SK-N-SH treated with all-trans-retinoic acid at 6 μM for 48 hours (cell line): ENCODE measurements at regions not wholly inside any gene's neighbourhood (a gene's known extent, or its start where the extent isn't known, plus 50 kb on each side); places are given as distances from the start of the nearest gene placed in this dataset.

ENCODE experiments used
- ATAC-seq: fragments of 200-7000 bp; cut with Tn5 transposase; 3 replicates; pipeline ENCODE4 v1.9.1; 2020; ENCODE audit warnings: mild to moderate bottlenecking, moderate library complexity
- ARNTL ChIP-seq: fragments of 450-650 bp; formaldehyde crosslinking; IDR thresholded peaks from 2 replicates; pipeline ENCODE4 v1.5.0; 2020; ENCODE audit warnings: low read depth, mild to moderate bottlenecking, moderate library complexity, borderline replicate concordance
- CREB5 ChIP-seq: fragments of 250-450 bp; sonication (Bioruptor Pico); IDR thresholded peaks from 2 replicates; pipeline ENCODE4 v1.5.1; 2020; ENCODE audit warnings: low read depth, mild to moderate bottlenecking, moderate library complexity
- CSRNP3 ChIP-seq: fragments of 250-450 bp; sonication (Bioruptor Pico); IDR thresholded peaks from 2 replicates; pipeline ENCODE4 v1.5.1; 2021; ENCODE audit warnings: mild to moderate bottlenecking, moderate library complexity
- ESRRG ChIP-seq: fragments of 250-450 bp; sonication (Bioruptor Pico); IDR thresholded peaks from 2 replicates; pipeline ENCODE4 v1.6.1; 2021; ENCODE audit warnings: mild to moderate bottlenecking
- GLIS3 ChIP-seq: fragments of 250-450 bp; sonication (Bioruptor Pico); IDR thresholded peaks from 2 replicates; pipeline ENCODE4 v1.5.0; 2020; ENCODE audit warnings: mild to moderate bottlenecking, moderate library complexity
- ISL1 ChIP-seq: fragments of 250-450 bp; sonication (Bioruptor Pico); IDR thresholded peaks from 2 replicates; pipeline ENCODE4 v2.1.2; 2022; ENCODE audit warnings: mild to moderate bottlenecking, moderate library complexity
- OSR1 ChIP-seq: fragments of 250-450 bp; sonication (Bioruptor Pico); IDR thresholded peaks from 2 replicates; pipeline ENCODE4 v1.8.0; 2022; ENCODE audit warnings: moderate library complexity, mild to moderate bottlenecking, inconsistent platforms
- PATZ1 ChIP-seq: fragments of 250-450 bp; sonication (Bioruptor Pico); IDR thresholded peaks from 2 replicates; pipeline ENCODE4 v1.8.0; 2020; ENCODE audit warnings: mild to moderate bottlenecking, moderate library complexity, borderline replicate concordance
- PPARA ChIP-seq: fragments of 250-450 bp; sonication (Bioruptor Pico); IDR thresholded peaks from 2 replicates; pipeline ENCODE4 v1.5.0; 2020; ENCODE audit warnings: mild to moderate bottlenecking, borderline replicate concordance
- RARB ChIP-seq: fragments of 250-450 bp; sonication (Bioruptor Pico); IDR thresholded peaks from 2 replicates; pipeline ENCODE4 v1.8.0; 2021; ENCODE audit warnings: mild to moderate bottlenecking, moderate library complexity
- TOX ChIP-seq: fragments of 250-450 bp; sonication (Bioruptor Pico); IDR thresholded peaks from 2 replicates; pipeline ENCODE4 v1.8.0; 2021; ENCODE audit warnings: mild to moderate bottlenecking, moderate library complexity, borderline replicate concordance
- ZC3H10 ChIP-seq: fragments of 250-450 bp; sonication (Bioruptor Pico); IDR thresholded peaks from 2 replicates; pipeline ENCODE4 v1.5.1; 2021; ENCODE audit warnings: mild to moderate bottlenecking, moderate library complexity
- ZFP3 ChIP-seq: fragments of 250-450 bp; sonication (Bioruptor Pico); IDR thresholded peaks from 2 replicates; pipeline ENCODE4 v1.5.0; 2020; ENCODE audit warnings: mild to moderate bottlenecking, moderate library complexity
- ZFP30 ChIP-seq: fragments of 450-650 bp; formaldehyde crosslinking; IDR thresholded peaks from 2 replicates; pipeline ENCODE4 v1.5.0; 2022; ENCODE audit warnings: mild to moderate bottlenecking, moderate library complexity
- ZNF565 ChIP-seq: fragments of 450-650 bp; formaldehyde crosslinking; conservative IDR thresholded peaks from 2 replicates; pipeline ENCODE4 v1.5.0; 2020; ENCODE audit warnings: low read depth, mild to moderate bottlenecking, moderate library complexity
- ZNF70 ChIP-seq: fragments of 450-650 bp; formaldehyde crosslinking; IDR thresholded peaks from 2 replicates; pipeline ENCODE4 v1.5.0; 2020; ENCODE audit warnings: mild to moderate bottlenecking, moderate library complexity
- ZNF8 ChIP-seq: fragments of 450-650 bp; formaldehyde crosslinking; IDR thresholded peaks from 2 replicates; pipeline ENCODE4 v1.5.0; 2020; ENCODE audit warnings: mild to moderate bottlenecking, moderate library complexity
- TF ChIP-seq, protein P1 (sequence below): fragments of 250-450 bp; sonication (Bioruptor Pico); IDR thresholded peaks from 2 replicates; pipeline ENCODE4 v1.8.0; 2021; ENCODE audit warnings: low read depth, mild to moderate bottlenecking, moderate library complexity, borderline replicate concordance
- TF ChIP-seq, protein P2 (sequence below): fragments of 250-450 bp; sonication (Bioruptor Pico); IDR thresholded peaks from 2 replicates; pipeline ENCODE4 v1.5.0; 2020; ENCODE audit warnings: mild to moderate bottlenecking, moderate library complexity

DNA sequence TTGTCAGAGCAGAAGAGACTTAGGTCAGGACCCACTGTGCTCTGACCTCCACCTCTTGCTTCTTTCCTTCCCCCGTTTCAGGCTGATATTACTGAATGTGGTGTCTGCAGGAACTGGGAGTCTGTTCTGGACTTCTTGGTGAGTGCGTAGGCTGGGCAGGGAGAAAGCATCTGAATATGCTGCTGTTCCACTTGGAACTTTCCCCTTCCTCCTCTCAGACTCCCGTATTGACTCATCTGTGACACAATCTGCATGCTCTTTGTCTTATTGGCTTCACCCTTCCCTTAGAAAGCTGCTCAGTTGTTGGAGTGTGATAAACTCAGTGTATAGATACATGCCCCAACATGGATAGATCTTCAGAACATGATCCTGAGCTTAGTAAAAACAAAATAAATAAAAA is 137.6 kb upstream of the HABP2 start:
- no peak for ATAC-seq
- TF ChIP-seq PATZ1, result no peak
- no peak for TF ChIP-seq ZNF565 (CRISPR knock-in tag)
- TF ChIP-seq PPARA, result no peak

- no peak for TF ChIP-seq RARB (CRISPR knock-in tag)
- TF ChIP-seq ZNF8 (CRISPR knock-in tag), result no peak
- TF ChIP-seq ESRRG, result no peak
- no peak for TF ChIP-seq GLIS3 (CRISPR knock-in tag)
- TF ChIP-seq ZFP30, result no peak
- TF ChIP-seq, protein P1, sequence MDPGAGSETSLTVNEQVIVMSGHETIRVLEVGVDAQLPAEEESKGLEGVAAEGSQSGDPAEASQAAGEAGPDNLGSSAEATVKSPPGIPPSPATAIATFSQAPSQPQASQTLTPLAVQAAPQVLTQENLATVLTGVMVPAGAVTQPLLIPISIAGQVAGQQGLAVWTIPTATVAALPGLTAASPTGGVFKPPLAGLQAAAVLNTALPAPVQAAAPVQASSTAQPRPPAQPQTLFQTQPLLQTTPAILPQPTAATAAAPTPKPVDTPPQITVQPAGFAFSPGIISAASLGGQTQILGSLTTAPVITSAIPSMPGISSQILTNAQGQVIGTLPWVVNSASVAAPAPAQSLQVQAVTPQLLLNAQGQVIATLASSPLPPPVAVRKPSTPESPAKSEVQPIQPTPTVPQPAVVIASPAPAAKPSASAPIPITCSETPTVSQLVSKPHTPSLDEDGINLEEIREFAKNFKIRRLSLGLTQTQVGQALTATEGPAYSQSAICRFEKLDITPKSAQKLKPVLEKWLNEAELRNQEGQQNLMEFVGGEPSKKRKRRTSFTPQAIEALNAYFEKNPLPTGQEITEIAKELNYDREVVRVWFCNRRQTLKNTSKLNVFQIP (CRISPR knock-in tag), result no peak
- no peak for TF ChIP-seq CREB5 (CRISPR knock-in tag)
- no peak for TF ChIP-seq ISL1 (CRISPR knock-in tag)
- TF ChIP-seq ZFP3 (CRISPR knock-in tag), result no peak
- TF ChIP-seq ZC3H10 (CRISPR knock-in tag), result no peak
- no peak for ATAC-seq
These were observed 132.7 kb upstream of the HABP2 start for GRCh38 chr10:113420057-113420732.

DNA sequence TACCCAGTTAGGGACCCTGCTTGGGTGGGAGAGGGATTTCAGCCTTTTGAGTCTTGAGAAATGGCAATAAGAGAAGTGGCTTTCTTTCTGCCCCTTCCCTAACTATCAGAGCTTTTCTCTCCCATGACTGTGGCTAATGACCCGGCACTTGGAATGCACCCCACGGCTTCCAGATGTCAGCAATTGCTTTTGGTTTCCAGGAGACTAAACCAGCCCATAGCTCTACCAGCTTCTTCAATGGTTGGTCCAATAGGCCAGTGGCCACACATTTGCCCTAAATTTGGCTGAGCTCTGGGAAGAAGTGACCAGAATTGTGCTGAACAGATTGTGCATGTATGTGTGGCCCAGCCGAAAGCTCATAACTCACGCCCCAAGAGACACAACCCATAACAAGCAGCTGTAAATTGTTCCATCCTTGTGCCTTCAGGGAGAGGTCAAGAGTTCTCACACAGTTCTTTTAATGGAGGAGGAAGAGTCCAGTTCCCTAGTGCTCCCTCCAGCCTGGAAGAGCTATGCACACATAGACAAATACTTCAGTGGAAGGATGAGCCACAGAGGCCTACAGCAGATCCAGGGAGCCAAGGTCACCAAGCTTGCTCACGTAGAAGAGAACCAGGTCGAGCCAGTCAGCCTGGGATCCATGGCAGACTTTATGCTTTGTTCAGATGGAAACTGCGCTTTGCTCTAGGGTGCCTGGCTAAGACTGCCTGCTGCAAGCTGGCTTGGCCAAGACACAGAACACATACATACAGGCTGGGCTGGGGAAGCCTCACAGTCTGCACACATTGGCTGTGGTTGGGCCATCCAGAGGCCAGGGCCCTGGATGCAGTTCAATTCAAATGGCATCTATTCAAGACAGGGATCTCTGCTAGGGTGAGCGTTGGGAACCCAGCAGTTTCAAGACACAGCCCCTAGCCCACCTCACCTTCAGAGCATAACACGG is 131.8 kb upstream of the HABP2 start:
- TF ChIP-seq ESRRG (no peak), ZNF70 (CRISPR knock-in tag) (no peak), ARNTL (CRISPR knock-in tag) (no peak), PATZ1 (no peak), ZFP3 (CRISPR knock-in tag) (no peak), OSR1 (no peak), TOX (CRISPR knock-in tag) (no peak), ZFP30 (no peak), ZNF8 (CRISPR knock-in tag) (no peak), CSRNP3 (CRISPR knock-in tag) (no peak)
- TF ChIP-seq, protein P2, sequence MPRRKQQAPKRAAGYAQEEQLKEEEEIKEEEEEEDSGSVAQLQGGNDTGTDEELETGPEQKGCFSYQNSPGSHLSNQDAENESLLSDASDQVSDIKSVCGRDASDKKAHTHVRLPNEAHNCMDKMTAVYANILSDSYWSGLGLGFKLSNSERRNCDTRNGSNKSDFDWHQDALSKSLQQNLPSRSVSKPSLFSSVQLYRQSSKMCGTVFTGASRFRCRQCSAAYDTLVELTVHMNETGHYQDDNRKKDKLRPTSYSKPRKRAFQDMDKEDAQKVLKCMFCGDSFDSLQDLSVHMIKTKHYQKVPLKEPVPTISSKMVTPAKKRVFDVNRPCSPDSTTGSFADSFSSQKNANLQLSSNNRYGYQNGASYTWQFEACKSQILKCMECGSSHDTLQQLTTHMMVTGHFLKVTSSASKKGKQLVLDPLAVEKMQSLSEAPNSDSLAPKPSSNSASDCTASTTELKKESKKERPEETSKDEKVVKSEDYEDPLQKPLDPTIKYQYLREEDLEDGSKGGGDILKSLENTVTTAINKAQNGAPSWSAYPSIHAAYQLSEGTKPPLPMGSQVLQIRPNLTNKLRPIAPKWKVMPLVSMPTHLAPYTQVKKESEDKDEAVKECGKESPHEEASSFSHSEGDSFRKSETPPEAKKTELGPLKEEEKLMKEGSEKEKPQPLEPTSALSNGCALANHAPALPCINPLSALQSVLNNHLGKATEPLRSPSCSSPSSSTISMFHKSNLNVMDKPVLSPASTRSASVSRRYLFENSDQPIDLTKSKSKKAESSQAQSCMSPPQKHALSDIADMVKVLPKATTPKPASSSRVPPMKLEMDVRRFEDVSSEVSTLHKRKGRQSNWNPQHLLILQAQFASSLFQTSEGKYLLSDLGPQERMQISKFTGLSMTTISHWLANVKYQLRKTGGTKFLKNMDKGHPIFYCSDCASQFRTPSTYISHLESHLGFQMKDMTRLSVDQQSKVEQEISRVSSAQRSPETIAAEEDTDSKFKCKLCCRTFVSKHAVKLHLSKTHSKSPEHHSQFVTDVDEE, result no peak
- TF ChIP-seq, protein P1 (CRISPR knock-in tag), result no peak
- TF ChIP-seq, all 23 proteins: peak for 0

More for the DNA sequence above, 131.8 kb upstream of the HABP2 start:
- no peak for ATAC-seq
